CD4-positive, alpha-beta T cell treated with Interleukin-21 for 1 hour (primary cell): ENCODE measurements at regions not wholly inside any gene's neighbourhood (a gene's known extent, or its start where the extent isn't known, plus 50 kb on each side); places are given as distances from the start of the nearest gene placed in this dataset.

ENCODE experiments used
- DNase-seq: peaks from one replicate; pipeline ENCODE4 v3.0.0-alpha.2; 2020

GRCh38 chr3:170643831-170644230 lies 58.0 kb upstream of the SLC7A14 start:
- DNase-seq: no peak

GRCh38 chr3:170642882-170643601 lies 57.2 kb upstream of the SLC7A14 start:
- DNase-seq: no peak

GRCh38 chr3:170641510-170642236 lies 55.8 kb upstream of the SLC7A14 start:
- no peak for DNase-seq

DNA sequence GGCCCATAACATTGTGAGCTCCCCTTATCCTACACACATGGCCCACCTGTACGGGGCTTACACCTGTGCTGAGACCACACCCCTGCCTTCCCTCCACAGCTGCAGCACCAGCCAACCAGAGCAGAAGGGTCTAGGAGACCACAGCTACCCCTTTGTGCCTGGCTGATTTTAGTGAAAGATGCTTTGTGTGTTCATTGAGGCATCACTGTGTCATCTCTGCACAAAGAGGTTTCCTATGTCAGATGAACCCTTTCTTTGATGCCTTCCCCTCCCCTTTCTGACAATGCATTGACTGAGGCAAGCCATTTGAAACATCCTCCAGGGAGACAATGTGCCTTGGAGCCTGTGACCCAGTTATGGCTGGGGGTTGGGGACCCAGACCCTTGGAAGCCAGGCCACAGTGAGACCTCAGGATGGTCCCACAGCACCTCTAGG lies 54.9 kb upstream of the SLC7A14 start:
- DNase-seq: no peak

- no peak for DNase-seq
These were observed 53.1 kb upstream of the SLC7A14 start for GRCh38 chr3:170638988-170639387.

DNA sequence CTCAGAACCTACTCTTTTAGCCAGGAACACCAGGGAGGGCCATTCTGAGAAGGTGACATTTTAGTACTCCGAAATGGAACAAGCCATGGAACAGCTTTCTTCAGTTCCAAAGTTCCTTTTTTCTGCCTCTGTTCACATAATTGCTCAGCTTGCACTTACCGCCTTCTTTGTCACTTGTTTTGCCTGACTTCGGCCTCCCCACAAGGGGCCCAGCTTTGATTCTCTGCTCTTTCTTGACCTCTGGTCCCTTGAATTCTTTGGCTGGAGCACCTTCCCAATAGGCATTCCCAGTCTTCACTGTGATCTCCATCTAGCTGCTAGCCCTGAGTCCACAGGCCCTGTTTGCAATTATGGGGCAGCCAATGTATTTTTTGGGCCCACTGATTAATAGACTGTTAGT lies 51.4 kb upstream of the SLC7A14 start:
- DNase-seq: no peak

DNA sequence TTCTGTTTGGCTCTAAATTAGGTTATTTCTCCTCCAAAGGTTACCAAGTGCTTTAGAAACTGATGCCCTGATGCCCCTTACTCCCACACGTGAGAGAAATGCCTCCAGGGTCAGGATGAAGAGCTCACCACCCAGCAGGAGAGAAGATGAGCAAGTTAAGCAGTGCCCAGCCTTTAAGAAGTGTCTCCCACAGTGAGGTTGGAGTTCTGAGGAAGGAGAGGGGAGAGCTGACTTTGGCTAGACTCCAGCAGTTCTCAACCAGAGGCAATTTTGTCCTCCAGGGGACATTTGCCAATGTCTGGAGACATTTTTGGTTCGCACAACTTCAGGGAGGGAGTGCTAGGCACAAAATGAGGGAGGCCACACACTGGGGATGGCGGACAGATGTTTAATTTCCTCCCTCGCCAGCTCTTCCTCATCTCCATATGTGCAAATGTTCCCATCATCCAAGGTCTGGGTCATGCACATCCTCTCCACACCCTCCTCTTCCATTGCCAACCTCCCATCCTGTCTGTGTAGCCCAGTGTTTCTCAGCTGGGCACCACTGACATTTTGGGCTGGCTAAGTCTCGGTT lies 50.6 kb upstream of the SLC7A14 start:
- DNase-seq: no peak
